Ectodermal cell (in vitro differentiated cells): ENCODE measurements at regions not wholly inside any gene's neighbourhood (a gene's known extent, or its start where the extent isn't known, plus 50 kb on each side); places are given as distances from the start of the nearest gene placed in this dataset.

ENCODE experiments used
- H3K27ac ChIP-seq: 2 replicates; pipeline ENCODE4 v1.7.0; 2013; ENCODE audit warnings: mild to moderate bottlenecking, low read depth, low read length; ENCODE audit not compliant: insufficient read depth, poor library complexity, severe bottlenecking
- H3K27me3 ChIP-seq: 2 replicates; pipeline ENCODE4 v1.7.0; 2013; ENCODE audit warnings: mild to moderate bottlenecking, low read length; ENCODE audit not compliant: insufficient read depth, control insufficient read depth, poor library complexity, severe bottlenecking
- H3K36me3 ChIP-seq: one replicate; pipeline ENCODE4 v1.7.0; 2013; ENCODE audit warnings: low read length; ENCODE audit not compliant: control insufficient read depth, insufficient read depth
- H3K4me1 ChIP-seq: one replicate; pipeline ENCODE4 v1.7.0; 2013; ENCODE audit warnings: low read length; ENCODE audit not compliant: control insufficient read depth, insufficient read depth
- H3K4me3 ChIP-seq: 2 replicates; pipeline ENCODE4 v1.7.0; 2013; ENCODE audit warnings: low read depth, low read length, control low read depth; ENCODE audit not compliant: insufficient read depth
- H3K9me3 ChIP-seq: 2 replicates; pipeline ENCODE4 v1.7.0; 2013; ENCODE audit warnings: mild to moderate bottlenecking, low read length, moderate library complexity; ENCODE audit not compliant: control insufficient read depth
- WGBS, 2 experiments: methylation state at CpG; one replicate each; pipeline ENCODE4 v1.1.7; 2013; ENCODE audit warnings: missing lambda C conversion rate in 2 of 2; 5-methylcytosine and 5-hydroxymethylcytosine counted together

DNA sequence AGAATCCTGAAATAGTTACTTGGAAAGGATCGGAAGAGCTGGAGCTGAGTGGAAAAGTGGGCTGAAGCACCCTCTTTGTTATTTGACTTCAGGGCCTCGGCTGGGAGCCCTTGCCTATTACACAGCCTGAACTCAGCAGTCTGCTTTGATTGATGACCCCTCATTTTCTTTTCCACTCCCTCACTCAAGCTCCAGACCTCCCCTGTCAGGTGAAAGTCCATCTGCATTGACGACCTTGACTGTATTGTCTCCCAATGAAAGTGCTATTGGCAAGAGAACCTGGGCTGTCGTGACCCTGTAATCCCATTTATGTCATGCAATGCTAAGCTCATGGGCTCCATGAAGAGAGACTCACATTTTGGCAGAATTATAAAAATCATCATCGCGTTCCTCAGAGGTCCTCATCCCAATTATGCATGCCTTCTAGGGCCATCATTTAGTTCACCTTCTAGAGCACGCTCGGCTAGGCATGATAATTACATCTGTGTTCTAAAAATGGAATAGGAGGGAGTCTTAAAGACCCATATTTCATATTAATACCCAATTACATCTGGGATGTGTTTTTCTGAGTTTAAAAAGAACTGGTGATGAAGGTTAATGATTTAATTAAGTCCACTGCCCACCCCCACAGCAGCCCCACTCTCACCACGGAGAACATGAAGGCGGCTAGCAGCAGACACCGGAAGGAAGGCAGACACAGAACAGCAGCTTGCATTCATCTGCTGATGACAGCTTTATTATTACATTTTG is 472.5 kb downstream of the PID1 start:
- Histone ChIP-seq H3K9me3 (no peaks in the 10 kb centered on the region), H3K36me3 (no peaks in the 10 kb centered on the region), H3K4me1 (no peaks in the 10 kb centered on the region), H3K4me3 (no peak overlapping the region), H3K27me3 (no peaks in the 10 kb centered on the region), H3K27ac (no peak overlapping the region)
- WGBS, 2 experiments: 87 to 88% methylated on average over 9 of the region's 11 CpGs

DNA sequence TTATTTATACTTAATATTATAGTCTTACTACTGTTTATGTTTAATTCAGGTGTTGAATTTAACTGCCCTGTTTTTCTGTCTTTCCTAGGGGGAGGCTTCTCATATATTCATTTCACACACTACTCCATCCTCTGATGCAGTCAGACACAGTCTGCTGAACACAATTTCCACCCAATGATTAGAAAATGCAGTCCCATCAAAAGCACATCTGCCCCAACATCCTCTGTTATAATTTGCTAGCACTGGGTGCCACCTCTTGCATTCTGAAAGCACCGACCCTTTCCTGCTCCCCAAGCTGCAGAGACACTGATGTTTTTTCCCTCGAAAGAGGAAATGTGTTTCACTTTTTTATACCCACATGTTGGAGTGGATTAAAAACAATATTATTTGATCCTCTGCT is 474.7 kb downstream of the PID1 start:
- Histone ChIP-seq H3K27me3 (no peaks in the 10 kb centered on the region), H3K9me3 (no peaks in the 10 kb centered on the region)

DNA sequence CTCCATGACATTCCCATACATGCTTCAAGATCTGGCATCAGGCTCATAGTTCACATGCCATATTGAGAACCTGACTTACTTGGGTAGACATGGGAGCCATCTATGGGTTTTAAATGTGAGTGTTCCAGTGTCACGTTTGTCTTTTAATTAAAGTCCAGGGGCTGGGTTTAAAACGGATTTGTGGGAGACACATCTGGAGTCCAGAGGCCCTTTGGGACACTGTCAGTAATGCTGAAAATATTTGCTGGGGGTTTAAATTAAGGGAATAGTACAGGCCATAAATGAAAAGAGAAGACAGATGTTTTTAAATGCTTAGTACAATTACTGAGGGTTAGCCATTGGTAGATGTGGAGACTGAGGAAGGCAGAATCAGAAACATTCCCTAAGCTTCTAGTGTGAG is 478.0 kb downstream of the PID1 start:
- WGBS, 2 experiments: 89 to 90% methylated on average over 2 of the region's 2 CpGs
- H3K27me3 ChIP-seq: no peaks in the 10 kb centered on the region
- H3K36me3 ChIP-seq: no peaks in the 10 kb centered on the region
- H3K4me1 ChIP-seq: no peaks in the 10 kb centered on the region
- H3K4me3 ChIP-seq: no peak overlapping the region
- H3K27ac ChIP-seq: no peak overlapping the region
- H3K9me3 ChIP-seq: no peaks in the 10 kb centered on the region

More for the DNA sequence above, 474.7 kb downstream of the PID1 start:
- Histone ChIP-seq H3K4me1 (no peaks in the 10 kb centered on the region), H3K36me3 (no peaks in the 10 kb centered on the region), H3K4me3 (no peak overlapping the region), H3K27ac (no peak overlapping the region)
- WGBS, 2 experiments: 93 to 100% methylated on average over 2 of the region's 2 CpGs

GRCh38 chr2:228786901-228787300 is 484.2 kb downstream of the PID1 start:
- Histone ChIP-seq H3K27ac (no peak overlapping the region), H3K27me3 (no peaks in the 10 kb centered on the region), H3K4me3 (no peak overlapping the region), H3K36me3 (no peaks in the 10 kb centered on the region), H3K4me1 (no peaks in the 10 kb centered on the region), H3K9me3 (no peaks in the 10 kb centered on the region)
- 91 to 97% methylated on average over 6 of the region's 6 CpGs for WGBS, 2 experiments

- Histone ChIP-seq H3K9me3 (no peaks in the 10 kb centered on the region), H3K4me3 (no peak overlapping the region), H3K27ac (no peak overlapping the region), H3K36me3 (no peaks in the 10 kb centered on the region), H3K4me1 (no peaks in the 10 kb centered on the region), H3K27me3 (no peaks in the 10 kb centered on the region)
- WGBS, 2 experiments: 90 to 92% methylated on average over 4 of the region's 4 CpGs
Observed at GRCh38 chr2:228782281-228782680, 488.8 kb downstream of the PID1 start.

DNA sequence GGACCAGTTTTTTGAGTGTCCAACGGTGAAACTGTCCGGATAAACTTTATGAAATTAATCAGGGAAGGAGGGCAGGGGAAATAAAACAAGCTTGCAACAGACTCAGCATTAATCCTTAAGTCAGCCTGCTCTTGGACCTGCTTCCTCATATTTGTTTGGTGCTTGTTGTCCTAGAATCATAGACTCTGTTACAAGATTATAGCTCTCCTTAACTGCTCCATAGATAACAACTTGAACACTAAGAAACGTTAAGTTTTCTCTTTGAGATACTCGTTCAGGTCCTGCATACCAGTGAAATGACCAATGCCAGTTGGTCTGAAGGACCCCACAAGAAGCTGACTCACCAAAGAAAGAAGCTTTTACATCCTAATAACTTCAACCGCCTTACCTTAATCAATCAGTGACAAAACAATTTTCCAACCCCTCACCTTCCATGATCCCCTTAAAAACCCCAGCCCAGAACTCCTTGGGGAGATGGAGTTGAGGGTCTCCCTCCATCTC is 493.2 kb downstream of the PID1 start:
- 69 to 80% methylated on average over 5 of the region's 5 CpGs for WGBS, 2 experiments
- no peak overlapping the region for H3K27ac ChIP-seq
- H3K4me1 ChIP-seq: no peaks in the 10 kb centered on the region
- no peak overlapping the region for H3K4me3 ChIP-seq
- H3K9me3 ChIP-seq: no peaks in the 10 kb centered on the region
- H3K36me3 ChIP-seq: no peaks in the 10 kb centered on the region
- no peaks in the 10 kb centered on the region for H3K27me3 ChIP-seq

DNA sequence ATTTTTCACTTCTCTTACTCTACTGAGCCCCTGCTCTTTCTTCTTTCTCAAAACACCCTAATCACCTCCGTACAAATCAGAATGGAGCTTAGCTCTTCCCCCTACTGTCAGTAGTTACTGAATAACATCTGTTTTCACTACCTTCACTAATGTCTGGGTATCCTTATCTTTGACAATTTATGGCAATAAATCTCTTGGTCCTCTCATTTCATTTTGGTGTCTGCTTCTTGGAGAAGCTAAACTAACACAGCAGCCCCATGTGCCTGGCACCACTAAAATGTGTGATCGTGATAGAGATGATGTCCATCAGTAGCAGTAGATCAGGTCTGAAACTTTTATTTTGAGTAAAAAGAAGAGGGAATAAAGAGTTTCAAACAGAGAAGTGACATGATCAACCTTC is 496.5 kb downstream of the PID1 start:
- H3K27ac ChIP-seq: no peak overlapping the region
- 92 to 94% methylated on average over 2 of the region's 2 CpGs for WGBS, 2 experiments

DNA sequence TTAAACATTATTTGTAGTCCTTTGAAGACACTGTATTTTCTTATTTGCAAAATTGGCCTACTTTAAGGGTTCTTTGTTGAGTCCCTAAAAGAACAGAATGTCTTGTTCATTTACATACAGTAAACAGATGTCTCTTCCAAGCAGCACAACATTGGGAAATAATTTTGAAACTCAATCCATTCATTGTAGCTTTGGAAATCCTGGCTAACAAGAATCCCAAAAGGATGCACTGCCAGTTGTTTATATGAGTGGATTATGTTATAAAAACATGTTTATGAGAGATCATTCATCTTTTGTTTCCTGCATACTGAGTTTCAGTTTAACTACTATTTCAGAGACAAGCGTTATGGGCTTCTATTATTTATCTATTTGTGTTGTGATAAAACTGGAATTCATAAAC is 499.3 kb downstream of the PID1 start:
- 100% methylated on average over 1 of the region's 1 CpG; no CpG with 5 or more reads in 1 of the 2 experiments for WGBS, 2 experiments
- Histone ChIP-seq H3K27me3 (no peaks in the 10 kb centered on the region), H3K4me1 (no peaks in the 10 kb centered on the region), H3K27ac (no peak overlapping the region), H3K4me3 (no peak overlapping the region), H3K36me3 (no peaks in the 10 kb centered on the region), H3K9me3 (no peaks in the 10 kb centered on the region)

More for the DNA sequence above, 496.5 kb downstream of the PID1 start:
- Histone ChIP-seq H3K9me3 (no peaks in the 10 kb centered on the region), H3K4me1 (no peaks in the 10 kb centered on the region), H3K27me3 (no peaks in the 10 kb centered on the region), H3K4me3 (no peak overlapping the region), H3K36me3 (no peaks in the 10 kb centered on the region)

DNA sequence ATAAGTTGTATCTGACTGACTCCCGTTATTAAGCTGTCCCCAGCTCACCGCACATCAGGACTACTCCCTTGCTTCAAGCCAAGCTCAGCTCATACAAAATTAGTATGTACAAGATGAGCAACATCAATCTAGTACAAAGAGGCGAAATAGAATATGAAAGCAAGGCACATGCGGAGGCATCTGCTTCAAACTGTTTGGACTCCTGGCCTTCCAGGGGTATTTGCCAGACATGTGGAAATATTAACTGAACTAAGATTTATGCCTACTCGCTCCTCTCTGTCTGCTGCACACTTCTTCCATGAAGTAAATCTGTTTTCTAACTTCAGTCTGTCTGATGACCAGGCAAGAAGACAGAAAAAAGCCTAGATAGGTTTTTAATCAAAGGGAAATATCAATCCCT is 499.8 kb downstream of the PID1 start:
- Histone ChIP-seq H3K4me3 (no peak overlapping the region), H3K27me3 (no peaks in the 10 kb centered on the region), H3K27ac (no peak overlapping the region), H3K36me3 (no peaks in the 10 kb centered on the region), H3K9me3 (no peaks in the 10 kb centered on the region), H3K4me1 (no peaks in the 10 kb centered on the region)
- WGBS, 2 experiments: 95 to 98% methylated on average over 5 of the region's 5 CpGs

GRCh38 chr2:228768818-228769217 is 502.3 kb downstream of the PID1 start:
- Histone ChIP-seq H3K36me3 (no peaks in the 10 kb centered on the region), H3K9me3 (no peaks in the 10 kb centered on the region), H3K4me1 (no peaks in the 10 kb centered on the region), H3K27ac (no peak overlapping the region), H3K27me3 (no peaks in the 10 kb centered on the region), H3K4me3 (no peak overlapping the region)
- WGBS, 2 experiments: 91 to 100% methylated on average over 1 of the region's 1 CpG
